ENCODE measurements at regions not wholly inside any gene's neighbourhood (a gene's known extent, or its start where the extent isn't known, plus 50 kb on each side); places are given as distances from the start of the nearest gene placed in this dataset.

GRCh38 chr10:108966005-108966404 is 957.3 kb downstream of the XPNPEP1 start:
- no peak for TF ChIP-seq POLR2AphosphoS5 (IDR thresholded peaks at IDR 0.05; ENCODE audit: borderline replicate concordance, low read depth, low read length)
- TF ChIP-seq EZH2 (IDR thresholded peaks at IDR 0.05), result no peak
- no peak for TF ChIP-seq FOXP2 (optimal IDR thresholded peaks at IDR 0.05; ENCODE audit: control extremely low read depth, extremely low read length, insufficient read depth)

Measured in SK-N-MC (cell line).